ENCODE measurements at regions not wholly inside any gene's neighbourhood (a gene's known extent, or its start where the extent isn't known, plus 50 kb on each side); places are given as distances from the start of the nearest gene placed in this dataset.

- no peak for TF ChIP-seq CTCF (IDR thresholded peaks at IDR 0.05; ENCODE audit: low read depth, low read length)
- no peak for DNase-seq (ENCODE audit: extremely low read depth, low read depth)
Measured at GRCh38 chr1:162924179-162924578, 63.2 kb upstream of the CCDC190 start.

- no peak for TF ChIP-seq CTCF (IDR thresholded peaks at IDR 0.05; ENCODE audit: low read depth, low read length)
- DNase-seq (ENCODE audit: extremely low read depth, low read depth): no peak
Measured at GRCh38 chr1:162922201-162922600, 61.2 kb upstream of the CCDC190 start.

- DNase-seq (ENCODE audit: extremely low read depth, low read depth): no peak
- TF ChIP-seq CTCF (IDR thresholded peaks at IDR 0.05; ENCODE audit: low read depth, low read length): no peak
Measured at GRCh38 chr1:162921311-162921710, 60.3 kb upstream of the CCDC190 start.

- TF ChIP-seq CTCF (IDR thresholded peaks at IDR 0.05; ENCODE audit: low read depth, low read length): no peak
- DNase-seq (ENCODE audit: extremely low read depth, low read depth): no peak
Measured at GRCh38 chr1:162919034-162919433, 58.1 kb upstream of the CCDC190 start.

- DNase-seq (ENCODE audit: extremely low read depth, low read depth): no peak
- no peak for TF ChIP-seq CTCF (IDR thresholded peaks at IDR 0.05; ENCODE audit: low read depth, low read length)
Measured at GRCh38 chr1:162918151-162918754, 57.3 kb upstream of the CCDC190 start.

GRCh38 chr1:162916821-162917613 is 56.0 kb upstream of the CCDC190 start:
- DNase-seq (ENCODE audit: extremely low read depth, low read depth): no peak
- TF ChIP-seq CTCF (IDR thresholded peaks at IDR 0.05; ENCODE audit: low read depth, low read length): no peak

- DNase-seq (ENCODE audit: extremely low read depth, low read depth): no peak
- no peak for TF ChIP-seq CTCF (IDR thresholded peaks at IDR 0.05; ENCODE audit: low read depth, low read length)
Measured at GRCh38 chr1:162916407-162916806, 55.4 kb upstream of the CCDC190 start.

All from AG09319 (cell line).